Activated CD8-positive, alpha-beta T cell treated with anti-CD3 and anti-CD28 coated beads, Interleukin-2, amount 10 ng/mL, durations not matched to agents 7 days and 5 days (primary cell): ENCODE measurements at regions not wholly inside any gene's neighbourhood (a gene's known extent, or its start where the extent isn't known, plus 50 kb on each side); places are given as distances from the start of the nearest gene placed in this dataset.

Experiments
- ATAC-seq: fragments of 150-1000 bp; cut with Tn5 transposase; one replicate; pipeline ENCODE4 v1.10.0; 2021; ENCODE audit warnings: moderate library complexity
- CTCF ChIA-PET: fragments of 350-600 bp; sonication (Branson Sonifier 250); formaldehyde crosslinking; loops from one replicate; lab custom pipeline; 2021; ENCODE audit warnings: antibody characterized with exemption; lab: Charles Lee
- POLR2A ChIA-PET: fragments of 350-600 bp; sonication (Branson Sonifier 250); formaldehyde crosslinking; loops from one replicate; lab custom pipeline; 2021; ENCODE audit warnings: antibody characterized with exemption; lab: Charles Lee
- DNase-seq: peaks from one replicate; pipeline ENCODE4 v3.0.0-alpha.2; 2020
- H3K27ac Mint-ChIP-seq: one replicate; pipeline ENCODE4 v1.8.0; 2021; ENCODE audit warnings: mild to moderate bottlenecking, mixed read lengths
- H3K27me3 Mint-ChIP-seq: one replicate; pipeline ENCODE4 v1.8.0; 2021; ENCODE audit warnings: low read depth, mixed read lengths
- H3K36me3 Mint-ChIP-seq: one replicate; pipeline ENCODE4 v1.8.0; 2021; ENCODE audit warnings: low read depth, mixed read lengths
- H3K4me1 Mint-ChIP-seq: one replicate; pipeline ENCODE4 v1.8.0; 2021; ENCODE audit warnings: low read depth, mixed read lengths
- H3K4me3 Mint-ChIP-seq: one replicate; pipeline ENCODE4 v1.8.0; 2021; ENCODE audit warnings: mild to moderate bottlenecking, mixed read lengths
- H3K9me3 Mint-ChIP-seq: one replicate; pipeline ENCODE4 v1.8.0; 2022; ENCODE audit warnings: mixed read lengths; ENCODE audit not compliant: insufficient read depth

DNA sequence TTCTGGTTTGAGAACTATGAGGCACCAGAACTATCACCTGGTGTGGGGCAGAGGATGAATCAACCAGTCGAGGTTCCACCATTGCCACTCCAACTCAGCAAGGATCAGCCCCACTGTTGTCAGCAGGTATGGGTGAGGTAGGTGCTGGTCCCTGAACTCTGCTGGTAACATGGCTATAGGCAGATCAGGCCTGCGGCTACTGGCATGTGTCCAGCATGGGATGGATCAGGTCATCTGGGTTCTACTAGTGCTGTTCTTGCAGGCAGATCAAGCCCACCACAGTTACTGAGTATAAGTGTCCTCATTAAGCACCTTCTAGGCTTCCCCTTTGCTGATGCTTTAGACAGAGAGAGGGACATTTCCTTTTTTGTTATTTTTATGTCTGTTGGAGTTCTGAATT is 71.7 kb downstream of the GABRA6 start:
- H3K9me3 Mint-ChIP-seq: no peaks in the 10 kb centered on the region
- no peaks in the 10 kb centered on the region for H3K4me1 Mint-ChIP-seq
- DNase-seq: no peak
- no peak overlapping the region for H3K27ac Mint-ChIP-seq
- ChIA-PET POLR2A (no interaction called here), CTCF (no interaction called here)
- no peaks in the 10 kb centered on the region for H3K27me3 Mint-ChIP-seq
- no peaks in the 10 kb centered on the region for H3K36me3 Mint-ChIP-seq
- no peak for ATAC-seq
- H3K4me3 Mint-ChIP-seq: no peak overlapping the region

DNA sequence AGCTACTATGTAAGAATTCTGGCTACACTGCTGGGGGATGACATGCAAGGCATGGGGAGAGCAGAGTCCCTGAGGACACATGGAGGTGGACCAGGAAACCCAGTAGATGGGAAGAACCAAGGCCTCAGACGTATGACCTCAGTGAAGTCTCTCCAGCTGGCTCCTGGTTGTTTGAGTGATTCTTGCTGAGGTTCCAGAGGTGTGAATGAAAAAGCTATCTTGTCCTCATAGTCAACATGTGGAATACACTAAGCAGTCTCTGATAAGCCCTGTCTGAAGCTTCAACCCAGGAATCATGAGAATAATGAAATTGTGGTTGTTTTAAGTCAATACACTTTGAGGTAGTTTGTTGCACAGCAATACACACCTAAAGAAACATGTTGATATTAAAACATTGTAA is 78.0 kb downstream of the GABRA6 start:
- H3K9me3 Mint-ChIP-seq: no peaks in the 10 kb centered on the region
- no peak overlapping the region for H3K27ac Mint-ChIP-seq
- H3K4me3 Mint-ChIP-seq: no peak overlapping the region
- POLR2A ChIA-PET: no interaction called here
- no peak for ATAC-seq
- DNase-seq: no peak
- no peaks in the 10 kb centered on the region for H3K36me3 Mint-ChIP-seq
- H3K4me1 Mint-ChIP-seq: no peaks in the 10 kb centered on the region
- no peaks in the 10 kb centered on the region for H3K27me3 Mint-ChIP-seq
- CTCF ChIA-PET: interaction anchor here (1.1 kb wide), 1 partner anchor 9 kb away, joined by 3 read pairs; no protein-coding TSS in a partner anchor

DNA sequence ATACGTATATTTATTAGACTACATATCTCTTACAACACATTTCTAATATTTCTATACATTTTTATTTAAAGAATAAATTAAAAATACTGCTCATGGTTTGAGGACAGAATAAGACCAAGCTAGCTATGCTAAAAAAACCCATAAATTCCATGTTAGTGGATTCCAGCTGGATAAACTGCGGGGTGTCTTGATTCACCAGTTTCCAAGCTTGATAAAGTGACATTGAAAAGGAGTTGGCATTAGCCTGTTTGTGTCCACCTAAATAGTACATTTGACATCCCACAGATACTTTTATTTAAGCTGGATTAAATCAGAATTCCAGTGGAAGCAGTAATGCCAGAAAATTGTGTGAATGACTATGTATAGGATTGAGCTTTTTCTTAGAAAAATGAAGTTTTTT is 80.1 kb downstream of the GABRA6 start:
- CTCF ChIA-PET: no interaction called here
- no peaks in the 10 kb centered on the region for H3K36me3 Mint-ChIP-seq
- H3K9me3 Mint-ChIP-seq: no peaks in the 10 kb centered on the region
- no peak overlapping the region for H3K27ac Mint-ChIP-seq
- DNase-seq (no peak), ATAC-seq (no peak)
- H3K4me1 Mint-ChIP-seq: no peaks in the 10 kb centered on the region
- POLR2A ChIA-PET: no interaction called here
- no peaks in the 10 kb centered on the region for H3K27me3 Mint-ChIP-seq
- no peak overlapping the region for H3K4me3 Mint-ChIP-seq

DNA sequence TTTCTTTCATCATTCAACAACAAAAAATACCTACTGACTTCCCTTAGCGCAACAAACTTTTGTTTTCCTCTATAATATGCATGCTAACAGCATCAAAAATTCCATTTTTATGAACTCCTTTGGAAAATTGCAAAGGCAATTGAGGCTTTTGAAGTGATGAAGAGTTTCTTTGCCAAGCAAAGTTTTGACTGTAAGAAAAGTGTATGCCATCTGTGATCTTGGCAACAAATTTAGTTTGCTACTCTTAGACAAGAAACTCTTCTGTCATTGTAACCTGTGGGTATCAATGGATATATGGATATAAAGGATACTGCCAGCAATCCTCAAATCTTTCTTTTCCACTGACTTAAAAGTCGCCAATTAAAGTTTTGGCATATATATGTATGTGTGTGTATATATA is 72.0 kb upstream of the GABRA1 start:
- Mint-ChIP-seq H3K36me3 (no peaks in the 10 kb centered on the region), H3K27me3 (no peaks in the 10 kb centered on the region), H3K4me1 (no peaks in the 10 kb centered on the region), H3K4me3 (no peak overlapping the region), H3K27ac (no peak overlapping the region), H3K9me3 (peaks cover 5% of the 10 kb centered on the region)
- DNase-seq (no peak), ATAC-seq (no peak)
- POLR2A ChIA-PET: no interaction called here
- CTCF ChIA-PET: no interaction called here

DNA sequence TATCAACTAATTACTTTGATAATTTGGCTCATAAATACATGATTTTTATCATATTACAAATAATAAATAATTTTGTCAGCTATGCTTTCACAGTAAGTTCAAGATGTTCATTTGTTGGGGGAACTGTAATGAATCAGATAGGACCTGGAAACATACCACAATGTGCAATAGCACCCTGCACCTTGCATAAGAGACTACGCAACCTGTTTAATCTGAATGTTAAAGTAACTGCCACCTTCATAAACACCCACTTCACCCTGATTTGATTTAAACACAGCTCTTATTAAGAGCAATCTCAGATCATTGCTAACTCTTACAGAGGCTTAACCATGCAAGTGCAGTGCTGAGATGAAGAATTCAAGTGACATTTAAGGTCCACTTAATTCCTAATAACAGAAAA is 69.1 kb upstream of the GABRA1 start:
- CTCF ChIA-PET: interaction anchor here (0.8 kb wide), 1 partner anchor 585 kb away, joined by 3 read pairs; no protein-coding TSS in a partner anchor
- DNase-seq (no peak), ATAC-seq (no peak)
- no peaks in the 10 kb centered on the region for H3K4me1 Mint-ChIP-seq
- no peaks in the 10 kb centered on the region for H3K36me3 Mint-ChIP-seq
- H3K9me3 Mint-ChIP-seq: peaks cover 7% of the 10 kb centered on the region
- POLR2A ChIA-PET: no interaction called here
- no peaks in the 10 kb centered on the region for H3K27me3 Mint-ChIP-seq
- H3K4me3 Mint-ChIP-seq: no peak overlapping the region
- H3K27ac Mint-ChIP-seq: no peak overlapping the region

DNA sequence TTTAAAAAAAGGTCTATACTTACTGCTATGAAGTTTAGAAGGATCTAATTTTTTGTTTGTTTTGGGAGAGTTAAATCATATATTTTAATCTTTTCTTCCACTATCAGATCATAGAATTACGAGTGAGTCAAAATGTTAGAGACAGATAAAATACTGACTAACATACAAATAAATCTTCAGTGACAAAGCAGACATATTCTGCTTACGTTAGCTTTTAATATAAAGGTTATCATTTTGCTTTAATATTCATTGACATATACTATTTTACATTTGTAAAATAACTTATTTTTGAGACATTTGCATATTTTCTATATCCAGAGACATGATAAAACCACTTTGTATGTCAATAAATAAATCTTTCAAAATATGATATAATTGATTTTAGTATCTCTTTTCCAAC is 64.6 kb upstream of the GABRA1 start:
- Mint-ChIP-seq H3K4me3 (no peak overlapping the region), H3K27me3 (no peaks in the 10 kb centered on the region), H3K9me3 (peaks cover 7% of the 10 kb centered on the region), H3K36me3 (no peaks in the 10 kb centered on the region), H3K27ac (no peak overlapping the region), H3K4me1 (no peaks in the 10 kb centered on the region)
- DNase-seq (no peak), ATAC-seq (no peak)
- ChIA-PET POLR2A (no interaction called here), CTCF (no interaction called here)

DNA sequence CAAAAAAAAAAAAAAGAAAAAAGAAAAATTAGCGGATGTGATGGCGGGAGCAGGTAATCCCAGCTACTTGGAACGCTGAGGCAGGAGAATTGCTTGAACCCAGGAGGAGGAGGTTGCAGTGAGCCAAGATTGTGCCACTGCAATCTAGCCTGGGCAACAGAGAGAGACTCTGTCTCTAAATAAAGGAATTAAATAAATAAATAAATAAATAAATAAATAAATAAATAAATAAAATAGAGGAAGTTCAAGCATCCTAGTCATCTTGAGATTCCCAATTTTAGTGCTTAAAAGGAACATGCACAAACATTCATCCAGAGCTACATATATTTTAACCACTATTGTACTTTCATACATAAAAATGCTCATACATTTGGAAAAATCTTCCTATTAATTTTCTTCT is 61.2 kb upstream of the GABRA1 start:
- no peak overlapping the region for H3K27ac Mint-ChIP-seq

DNA sequence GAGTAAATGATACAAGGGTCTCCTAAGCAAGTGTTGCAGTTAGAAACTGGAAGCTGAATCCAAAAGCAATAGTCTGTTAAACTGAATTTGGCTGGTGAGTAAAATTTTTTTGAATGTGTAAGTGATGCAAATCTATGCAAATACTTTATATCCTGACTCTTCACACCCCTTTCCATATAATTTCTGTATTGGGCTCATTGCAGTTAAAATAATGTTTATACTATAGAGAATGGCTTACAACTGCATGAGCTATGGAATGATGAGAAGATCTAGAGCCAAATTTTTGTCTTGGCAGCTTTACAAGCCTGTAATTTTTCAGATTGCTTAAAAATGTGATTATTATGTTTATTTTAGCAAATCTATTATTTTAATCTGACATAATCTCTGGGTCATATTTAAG is 57.0 kb upstream of the GABRA1 start:
- Mint-ChIP-seq H3K9me3 (no peaks in the 10 kb centered on the region), H3K4me3 (no peak overlapping the region), H3K4me1 (no peaks in the 10 kb centered on the region), H3K36me3 (no peaks in the 10 kb centered on the region), H3K27ac (no peak overlapping the region), H3K27me3 (no peaks in the 10 kb centered on the region)
- CTCF ChIA-PET: no interaction called here
- POLR2A ChIA-PET: no interaction called here
- ATAC-seq (no peak), DNase-seq (no peak)

More for the DNA sequence above, 61.2 kb upstream of the GABRA1 start:
- CTCF ChIA-PET: no interaction called here
- no peaks in the 10 kb centered on the region for H3K36me3 Mint-ChIP-seq
- POLR2A ChIA-PET: no interaction called here
- DNase-seq (no peak), ATAC-seq (no peak)
- no peak overlapping the region for H3K4me3 Mint-ChIP-seq
- no peaks in the 10 kb centered on the region for H3K4me1 Mint-ChIP-seq
- H3K9me3 Mint-ChIP-seq: no peaks in the 10 kb centered on the region
- H3K27me3 Mint-ChIP-seq: no peaks in the 10 kb centered on the region
